HepG2 (cell line): ENCODE measurements at regions not wholly inside any gene's neighbourhood (a gene's known extent, or its start where the extent isn't known, plus 50 kb on each side); places are given as distances from the start of the nearest gene placed in this dataset.

ENCODE experiments used
- ATAC-seq: fragments of 200-7000 bp; cut with Tn5 transposase; 3 replicates; pipeline ENCODE4 v1.9.1; 2020; ENCODE audit warnings: mild to moderate bottlenecking, moderate library complexity
- BruUV-seq: library from RNA; stranded (reverse); fragments of 400-500 nt; replicated peaks from 2 replicates; lab custom pipeline; 2021; lab: Mats Ljungman, UMichigan
- CTCF ChIA-PET: fragments of 300-600 bp; formaldehyde crosslinking; extraction: SDS; loops from one replicate; lab custom pipeline; 2021; ENCODE audit warnings: low total read pairs, inconsistent platforms, low intra/inter-chr PET ratio; lab: Yijun Ruan, JAX
- POLR2A ChIA-PET: fragments of 350-600 bp; sonication (Branson Sonifier 250); formaldehyde crosslinking; loops from one replicate; lab custom pipeline; 2020; ENCODE audit warnings: antibody characterized with exemption, inconsistent platforms; lab: Yijun Ruan, JAX
- DNase-seq: peaks from one replicate; pipeline ENCODE4 v3.0.0-alpha.2; 2015; ENCODE audit warnings: low spot score
- FAIRE-seq: peaks from 3 replicates; lab custom pipeline; 2011; peaks lifted over from hg19 to GRCh38; lab: Jason Lieb, UNC
- H2AFZ ChIP-seq: one replicate; pipeline ENCODE4 v1.6.1; 2011; ENCODE audit warnings: low read length, inconsistent platforms
- H3K27ac ChIP-seq: fragments of 300-600 bp; 3 replicates; pipeline ENCODE4 v1.8.0; 2011; ENCODE audit warnings: mixed run types, mild to moderate bottlenecking, mixed read lengths, low read length, inconsistent platforms; ENCODE audit not compliant: insufficient read depth; ENCODE audit errors: extremely low read length
- H3K27me3 ChIP-seq, 2 experiments: fragments of 200-600 bp in 1 of 2; 2 replicates in 1 of 2; 3 replicates in 1 of 2; pipeline versions ENCODE4 v1.6.0 to v1.8.0; 2011; ENCODE audit warnings: low read length in 2 of 2, mild to moderate bottlenecking in 2 of 2, moderate library complexity in 2 of 2, inconsistent platforms in 1 of 2; ENCODE audit not compliant: insufficient read depth in 2 of 2, control insufficient read depth in 1 of 2
- H3K36me3 ChIP-seq, 2 experiments: fragments of 200-600 bp in 1 of 2; replicated peaks in 1 of 2; 2 replicates in 1 of 2; 3 replicates in 1 of 2; pipeline versions ENCODE4 v1.5.1 to v1.8.0; 2011; ENCODE audit warnings: low read length in 2 of 2, inconsistent platforms in 1 of 2; ENCODE audit not compliant: insufficient read depth in 2 of 2, control insufficient read depth in 1 of 2
- H3K4me1 ChIP-seq: 2 replicates; pipeline ENCODE4 v1.5.1; 2012; ENCODE audit warnings: low read length, inconsistent platforms; ENCODE audit not compliant: insufficient read depth
- H3K4me2 ChIP-seq: 2 replicates; pipeline ENCODE4 v1.6.0; 2011; ENCODE audit warnings: low read depth, low read length, inconsistent platforms
- H3K4me3 ChIP-seq, 3 experiments: fragments of 200-600 bp in 1 of 3; sonication (generic), shearing (Covaris generic) in 1 of 3; replicated peaks in 1 of 3; 2 replicates each; pipeline ENCODE4 v1.5.1; 2011 to 2016; ENCODE audit warnings: low read length in 3 of 3, inconsistent platforms in 2 of 3, low read depth in 2 of 3, mild to moderate bottlenecking in 2 of 3, control low read depth in 1 of 3, mixed read lengths in 1 of 3; ENCODE audit not compliant: insufficient read depth in 1 of 3
- H3K79me2 ChIP-seq: one replicate; pipeline ENCODE4 v1.6.1; 2011; ENCODE audit warnings: low read length, inconsistent platforms; ENCODE audit not compliant: insufficient read depth
- H3K9ac ChIP-seq: 2 replicates; pipeline ENCODE4 v1.6.0; 2011; ENCODE audit warnings: mild to moderate bottlenecking, low read depth, low read length, inconsistent platforms; ENCODE audit not compliant: insufficient read depth
- H3K9me3 ChIP-seq: 2 replicates; pipeline ENCODE4 v1.5.1; 2012; ENCODE audit warnings: mild to moderate bottlenecking, low read length
- H4K20me1 ChIP-seq: 2 replicates; pipeline ENCODE4 v1.6.0; 2011; ENCODE audit warnings: inconsistent platforms, mild to moderate bottlenecking, low read length, moderate library complexity; ENCODE audit not compliant: insufficient read depth
- HOXA3 ChIP-seq: sonication (generic); formaldehyde crosslinking; IDR thresholded peaks from 2 replicates; pipeline ENCODE4 v1.5.0; 2020; ENCODE audit warnings: missing genetic modification reagents
- REL ChIP-seq: sonication (generic); formaldehyde crosslinking; conservative IDR thresholded peaks from 2 replicates; pipeline ENCODE4 v1.8.0; 2022; ENCODE audit warnings: mild to moderate bottlenecking, missing genetic modification reagents, moderate library complexity
- WGBS: methylation state at CpG from one replicate; pipeline ENCODE4 v1.1.6; 2017; ENCODE audit warnings: low lambda C conversion rate; 5-methylcytosine and 5-hydroxymethylcytosine counted together
- in situ Hi-C: cut with HindIII; loops from 2 replicates; pipeline ENCODE4 v1.10.0; 2017; ENCODE audit warnings: low pct_unique_long_range_greater_than_20kb; ENCODE audit not compliant: extremely low pct_ligation_motif_present
- intact Hi-C: fragments of 100-400 bp; cut with micrococcal nuclease; formaldehyde crosslinking; loops from one replicate; pipeline ENCODE4 v1.10.0; 2022; ENCODE audit not compliant: unreplicated experiment
- TF ChIP-seq, protein P1 (sequence below): sonication (generic); formaldehyde crosslinking; IDR thresholded peaks from 2 replicates; pipeline ENCODE4 v1.5.1; 2020; ENCODE audit warnings: mild to moderate bottlenecking, missing genetic modification reagents, moderate library complexity

DNA sequence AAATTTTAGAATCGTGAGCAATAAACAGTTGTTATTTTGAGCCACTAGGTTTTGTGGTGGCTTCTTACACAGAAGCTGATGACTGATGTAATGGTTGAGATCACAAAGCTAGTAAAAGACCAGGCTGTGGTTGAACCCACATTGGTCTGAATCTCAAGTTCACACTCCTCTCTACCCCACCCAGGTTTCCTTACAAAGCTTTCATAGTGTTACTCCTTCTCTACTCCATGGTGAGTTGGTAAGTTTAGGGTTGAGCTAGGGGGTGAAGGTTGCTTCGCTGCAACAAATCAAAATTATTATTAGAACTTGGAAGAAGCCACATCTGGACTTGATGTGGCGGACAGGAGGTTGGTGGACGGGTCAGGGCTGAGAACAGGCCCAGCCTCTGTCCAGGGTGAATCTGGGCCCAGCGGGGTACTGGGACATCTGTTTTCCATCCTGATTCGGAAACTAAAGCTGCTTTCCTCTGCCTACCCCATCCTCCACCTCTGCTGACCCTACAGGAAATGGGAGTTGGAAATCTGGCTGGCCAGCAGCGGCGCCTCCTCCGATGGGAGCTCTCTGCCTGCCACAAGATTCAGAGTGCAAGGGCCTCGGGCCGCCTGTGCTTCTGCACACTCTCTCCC lies 86.3 kb downstream of the ZFP36L2 start:
- 98% methylated on average over 11 of the region's 11 CpGs for WGBS
- Histone ChIP-seq H3K4me2 (no peak overlapping the region), H3K4me3 (no peak overlapping the region), H3K36me3 (no peaks in the 10 kb centered on the region), H3K9me3 (no peaks in the 10 kb centered on the region), H3K9ac (no peak overlapping the region), H3K79me2 (no peaks in the 10 kb centered on the region), H2AFZ (no peak overlapping the region)
- ChIA-PET CTCF (no interaction called here), POLR2A (interaction anchor here (1.1 to 2.6 kb wide), 3 partner anchors 20 to 161 kb away, joined by 4 to 19 read pairs (median 4); partner anchors contain the start of gene ZFP36L2)
- in situ Hi-C loops = no loop called here
- TF ChIP-seq HOXA3 (CRISPR knock-in tag) = peak; percentile 24; the same call in 1 of the 2 replicates
- TF ChIP-seq, protein P1, sequence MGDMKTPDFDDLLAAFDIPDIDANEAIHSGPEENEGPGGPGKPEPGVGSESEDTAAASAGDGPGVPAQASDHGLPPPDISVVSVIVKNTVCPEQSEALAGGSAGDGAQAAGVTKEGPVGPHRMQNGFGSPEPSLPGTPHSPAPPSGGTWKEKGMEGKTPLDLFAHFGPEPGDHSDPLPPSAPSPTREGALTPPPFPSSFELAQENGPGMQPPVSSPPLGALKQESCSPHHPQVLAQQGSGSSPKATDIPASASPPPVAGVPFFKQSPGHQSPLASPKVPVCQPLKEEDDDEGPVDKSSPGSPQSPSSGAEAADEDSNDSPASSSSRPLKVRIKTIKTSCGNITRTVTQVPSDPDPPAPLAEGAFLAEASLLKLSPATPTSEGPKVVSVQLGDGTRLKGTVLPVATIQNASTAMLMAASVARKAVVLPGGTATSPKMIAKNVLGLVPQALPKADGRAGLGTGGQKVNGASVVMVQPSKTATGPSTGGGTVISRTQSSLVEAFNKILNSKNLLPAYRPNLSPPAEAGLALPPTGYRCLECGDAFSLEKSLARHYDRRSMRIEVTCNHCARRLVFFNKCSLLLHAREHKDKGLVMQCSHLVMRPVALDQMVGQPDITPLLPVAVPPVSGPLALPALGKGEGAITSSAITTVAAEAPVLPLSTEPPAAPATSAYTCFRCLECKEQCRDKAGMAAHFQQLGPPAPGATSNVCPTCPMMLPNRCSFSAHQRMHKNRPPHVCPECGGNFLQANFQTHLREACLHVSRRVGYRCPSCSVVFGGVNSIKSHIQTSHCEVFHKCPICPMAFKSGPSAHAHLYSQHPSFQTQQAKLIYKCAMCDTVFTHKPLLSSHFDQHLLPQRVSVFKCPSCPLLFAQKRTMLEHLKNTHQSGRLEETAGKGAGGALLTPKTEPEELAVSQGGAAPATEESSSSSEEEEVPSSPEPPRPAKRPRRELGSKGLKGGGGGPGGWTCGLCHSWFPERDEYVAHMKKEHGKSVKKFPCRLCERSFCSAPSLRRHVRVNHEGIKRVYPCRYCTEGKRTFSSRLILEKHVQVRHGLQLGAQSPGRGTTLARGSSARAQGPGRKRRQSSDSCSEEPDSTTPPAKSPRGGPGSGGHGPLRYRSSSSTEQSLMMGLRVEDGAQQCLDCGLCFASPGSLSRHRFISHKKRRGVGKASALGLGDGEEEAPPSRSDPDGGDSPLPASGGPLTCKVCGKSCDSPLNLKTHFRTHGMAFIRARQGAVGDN (CRISPR knock-in tag) = peak; percentile 13; the same call in 1 of the 2 replicates
- no peak for TF ChIP-seq REL
- TF ChIP-seq, all 625 proteins: peak for 2
- no peaks in the 10 kb centered on the region for H3K27me3 ChIP-seq
- no peak for FAIRE-seq
- H3K27ac ChIP-seq = no peak overlapping the region
- peaks cover 50% of the 10 kb centered on the region for H3K4me1 ChIP-seq
- no peak for DNase-seq
- no peak for ATAC-seq
- intact Hi-C loops = no loop called here
- no TSS peak for BruUV-seq
- no peaks in the 10 kb centered on the region for H4K20me1 ChIP-seq
